Fibroblast of peridontal ligament (primary cell): ENCODE measurements at regions not wholly inside any gene's neighbourhood (a gene's known extent, or its start where the extent isn't known, plus 50 kb on each side); places are given as distances from the start of the nearest gene placed in this dataset.
"Not testable (repeated sequence)": the region's sequence is repeated elsewhere in the genome, so short reads cannot be mapped to it uniquely, and the experiment has no call there.

Experiments used
- DNase-seq: peaks from one replicate; pipeline ENCODE4 v3.0.0-alpha.2; 2010; ENCODE audit errors: extremely low read depth

DNA sequence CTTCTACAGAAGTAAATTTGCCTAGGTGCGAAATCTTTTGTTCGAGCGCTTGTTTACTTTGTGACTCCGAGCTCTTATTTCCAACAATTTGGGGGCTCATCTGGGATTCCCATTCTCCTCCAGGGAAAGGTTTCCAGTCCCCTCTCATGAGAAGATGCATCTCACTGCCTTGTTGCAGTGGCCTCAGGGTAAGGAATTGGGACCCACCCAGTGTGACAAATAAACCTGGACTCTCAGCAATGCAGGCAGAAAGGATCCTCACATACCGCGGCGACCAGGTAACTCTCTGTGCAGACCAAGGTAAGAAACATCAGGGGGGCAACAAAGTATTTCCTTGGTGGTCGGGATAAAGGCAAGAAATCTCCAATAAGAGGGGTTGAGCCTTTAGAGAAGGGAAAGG is 1169.3 kb downstream of the DSC3 start:
- DNase-seq = no peak

- no peak for DNase-seq
These were observed 1171.3 kb downstream of the DSC3 start for GRCh38 chr18:29871246-29871645.

DNA sequence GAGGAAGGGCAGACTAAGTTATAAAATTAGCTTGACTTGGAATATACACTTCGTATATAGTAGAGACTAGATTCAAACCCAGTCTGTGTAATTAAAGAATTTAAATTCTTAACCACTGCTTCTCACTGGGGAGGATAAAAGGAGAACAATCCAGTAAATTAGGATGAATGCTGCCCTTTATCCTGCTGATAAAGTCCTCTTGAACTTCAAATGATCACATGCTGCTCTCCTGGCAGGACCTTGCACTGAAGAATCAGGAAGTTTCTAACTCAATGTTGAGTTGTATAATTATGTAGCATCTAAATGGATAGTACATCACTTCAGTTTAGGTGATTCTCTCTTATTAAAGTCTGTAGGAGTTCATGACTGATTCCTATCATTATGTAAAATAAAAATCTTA is 1179.7 kb downstream of the DSC3 start:
- DNase-seq = no peak

DNA sequence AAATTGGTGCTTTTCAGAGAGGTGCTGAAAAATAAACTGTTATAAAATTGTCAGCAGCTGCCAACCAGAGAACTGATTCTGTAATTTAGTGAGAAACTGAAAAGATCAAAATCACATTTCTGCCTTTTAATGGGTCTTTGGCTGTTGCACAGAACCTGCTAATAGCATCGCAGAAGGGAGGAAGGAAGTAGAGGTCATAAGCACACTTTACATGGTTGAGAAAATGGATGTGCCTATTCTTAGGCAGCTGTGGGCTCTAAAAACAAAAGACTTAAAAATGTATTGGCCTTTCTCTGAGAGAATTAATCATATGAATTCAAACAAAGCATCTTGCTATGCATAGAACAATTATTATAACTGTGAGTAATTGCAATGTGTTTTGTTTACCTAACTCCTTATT is 1186.9 kb downstream of the DSC3 start:
- no peak for DNase-seq

DNA sequence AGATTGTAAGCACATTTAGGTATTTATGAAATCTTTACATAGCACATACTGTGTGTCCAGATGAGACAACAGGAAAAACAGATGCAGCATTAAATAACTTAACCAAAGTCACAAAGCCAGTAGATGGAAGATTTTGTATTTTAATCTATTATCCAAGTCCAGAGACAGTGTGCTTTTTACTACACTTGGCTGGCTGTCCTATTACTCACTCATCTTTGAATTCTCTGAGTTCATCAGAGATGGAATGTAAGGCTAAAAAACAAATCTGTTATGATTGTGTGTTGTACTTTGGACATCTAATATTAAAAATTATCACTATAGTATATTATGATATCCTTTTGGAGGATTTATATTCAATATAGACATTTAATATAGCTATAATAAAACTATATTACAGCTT is 1189.4 kb downstream of the DSC3 start:
- DNase-seq = no peak

DNA sequence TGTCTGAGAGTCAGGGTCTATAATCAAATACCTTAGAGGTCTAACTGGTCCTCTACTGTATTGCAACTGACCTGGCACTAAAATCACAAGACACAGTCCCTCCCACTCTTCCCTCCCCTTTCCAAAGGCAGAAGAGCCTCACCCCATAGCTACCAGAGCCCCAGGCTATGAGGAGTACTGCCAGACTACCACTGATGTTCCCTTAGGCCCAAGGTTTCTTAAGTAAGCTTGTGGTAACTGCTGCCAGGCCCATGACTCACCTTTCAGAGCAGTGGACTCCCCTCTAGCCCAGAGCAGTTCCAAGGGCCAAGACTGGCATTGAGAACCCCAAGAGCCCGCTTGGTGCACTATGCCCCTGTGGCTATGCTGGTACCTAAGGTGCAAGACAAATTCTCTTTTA is 1193.4 kb downstream of the DSC3 start:
- DNase-seq = no peak

DNA sequence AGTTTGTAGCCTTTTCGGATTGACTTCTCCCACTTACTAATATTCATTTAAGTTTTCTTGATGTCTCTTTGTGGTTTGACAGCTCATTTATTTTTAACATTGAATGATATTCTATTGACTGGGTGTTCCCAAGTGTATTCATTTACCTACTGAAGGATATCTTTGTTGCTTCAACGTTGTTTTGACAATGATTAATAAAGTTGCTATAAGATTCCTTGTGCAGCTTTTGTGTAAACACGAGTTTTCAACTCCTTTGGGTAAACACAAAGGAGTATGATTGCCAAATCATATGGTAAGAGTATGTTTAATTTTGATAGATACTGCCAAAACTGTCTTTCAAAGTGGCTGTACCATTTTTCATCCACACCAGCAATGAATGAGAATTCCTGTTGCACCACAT is 1200.9 kb downstream of the DSC3 start:
- no peak for DNase-seq

- peak; percentile 2 for DNase-seq
These were observed 1202.5 kb downstream of the DSC3 start for GRCh38 chr18:29840089-29840488.

GRCh38 chr18:29838961-29839360 is 1203.6 kb downstream of the DSC3 start:
- DNase-seq = not testable (repeated sequence)

DNA sequence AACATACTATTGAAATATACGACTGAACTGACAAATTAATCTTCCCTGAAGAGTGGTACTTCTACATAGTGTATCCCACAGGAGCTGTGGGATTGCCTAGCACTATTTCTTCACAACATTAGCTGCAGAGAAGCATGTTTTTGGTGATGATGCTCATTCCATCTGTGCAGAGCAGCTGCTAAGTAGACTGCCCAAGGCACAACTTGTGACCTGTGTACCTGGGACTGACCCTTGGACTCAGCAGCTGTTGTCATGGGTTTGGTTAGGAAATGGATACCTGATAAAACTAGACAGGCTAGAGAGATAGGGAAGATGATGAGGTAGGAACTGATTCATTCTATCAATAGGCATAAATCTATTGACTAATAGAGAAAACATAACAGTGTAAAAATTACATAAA is 1204.0 kb downstream of the DSC3 start:
- no peak for DNase-seq

DNA sequence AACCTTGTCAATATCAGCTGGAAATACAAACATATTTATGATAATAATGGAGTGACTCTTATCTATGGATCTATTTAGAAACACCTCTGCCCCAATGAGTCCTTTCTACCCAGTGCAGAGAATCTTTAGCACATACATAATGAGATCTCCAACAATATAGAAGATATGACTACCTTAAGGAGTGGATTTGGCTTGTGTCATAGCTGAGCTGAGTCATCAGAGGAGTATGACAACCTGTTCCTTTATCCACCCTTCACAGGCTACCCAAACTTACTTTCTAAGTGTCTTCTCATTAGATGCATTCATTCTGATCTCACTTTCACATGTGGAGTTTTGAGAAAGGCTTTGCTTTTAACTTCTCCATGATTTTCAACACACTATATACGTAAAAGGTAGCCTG is 1218.9 kb downstream of the DSC3 start:
- no peak for DNase-seq

GRCh38 chr18:29821544-29821943 is 1221.0 kb downstream of the DSC3 start:
- no peak for DNase-seq

DNA sequence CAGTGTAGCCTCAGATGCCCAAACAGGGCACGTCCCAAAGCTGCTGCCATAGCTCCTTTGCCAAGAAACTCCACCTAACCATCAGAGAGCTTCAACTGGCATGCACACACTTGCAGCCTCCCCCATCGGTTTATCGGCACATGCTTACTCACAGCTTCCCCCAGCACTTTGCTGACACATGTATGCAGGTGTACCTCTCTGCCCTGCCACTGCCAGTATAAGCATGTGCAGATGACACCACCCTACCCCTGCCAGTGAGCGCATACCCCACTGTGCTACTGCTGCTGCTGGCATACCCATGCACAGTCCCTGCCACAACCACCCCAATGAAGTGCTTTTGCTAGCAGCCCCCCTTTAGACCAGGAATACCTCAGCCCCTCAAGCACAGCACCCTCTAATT is 1231.0 kb downstream of the DSC3 start:
- no peak for DNase-seq

DNA sequence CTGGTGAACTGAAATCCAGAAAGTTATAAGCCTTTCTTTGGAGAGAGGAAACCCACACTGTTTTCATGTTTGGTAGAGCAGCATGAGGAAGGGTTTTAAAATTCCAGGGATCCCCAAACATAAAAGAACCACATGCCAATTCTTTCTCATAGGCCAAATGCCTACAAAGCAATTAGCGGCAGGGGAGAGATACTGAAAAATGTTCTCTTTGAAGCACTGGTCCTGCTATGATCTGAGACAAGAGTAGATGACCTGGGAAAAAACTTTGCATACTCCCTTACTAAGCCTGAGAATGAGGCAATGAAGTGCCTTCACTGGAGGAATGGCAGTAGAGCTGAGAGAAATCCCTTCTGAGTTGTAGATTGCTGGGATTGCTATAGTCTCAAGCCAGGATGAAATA is 1261.7 kb downstream of the DSC3 start:
- DNase-seq = no peak

DNA sequence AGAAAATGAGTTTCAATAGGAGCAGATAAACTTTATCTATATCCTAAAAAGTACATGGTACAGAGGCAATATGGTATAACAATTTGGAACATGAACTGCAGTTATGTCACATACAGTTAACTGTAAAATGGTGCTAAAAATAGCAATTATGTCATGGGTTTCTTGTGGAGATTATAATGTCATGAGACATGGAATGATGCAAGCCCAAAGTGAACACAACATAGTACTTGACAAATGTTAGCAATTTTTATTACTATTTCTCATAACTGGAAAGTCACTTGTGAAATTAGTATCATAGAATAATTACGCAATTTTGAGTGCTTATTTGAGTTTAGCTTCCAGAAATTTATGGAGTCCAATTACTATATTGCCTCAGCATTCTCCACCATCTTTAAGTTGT is 1263.4 kb downstream of the DSC3 start:
- peak; percentile 1 for DNase-seq

DNA sequence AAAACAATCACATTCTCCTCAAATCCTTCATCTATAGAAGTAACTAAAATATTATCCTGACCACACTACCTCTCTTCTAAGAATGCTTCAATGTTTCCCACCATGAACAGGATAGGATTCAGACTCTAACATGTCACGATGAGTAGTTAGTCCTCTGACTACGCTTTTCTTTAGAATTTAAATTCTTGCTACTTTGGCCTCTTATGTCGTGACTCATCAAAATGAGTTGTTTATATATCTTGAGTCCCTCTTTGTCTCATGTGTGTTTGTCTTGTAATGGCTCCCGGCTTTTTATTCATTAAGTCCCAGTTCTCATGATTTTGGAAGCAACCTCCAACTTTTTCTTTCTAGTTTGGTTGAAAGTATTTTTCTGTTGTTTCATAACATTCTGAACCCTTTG is 1289.2 kb downstream of the DSC3 start:
- peak; percentile 7 for DNase-seq

DNA sequence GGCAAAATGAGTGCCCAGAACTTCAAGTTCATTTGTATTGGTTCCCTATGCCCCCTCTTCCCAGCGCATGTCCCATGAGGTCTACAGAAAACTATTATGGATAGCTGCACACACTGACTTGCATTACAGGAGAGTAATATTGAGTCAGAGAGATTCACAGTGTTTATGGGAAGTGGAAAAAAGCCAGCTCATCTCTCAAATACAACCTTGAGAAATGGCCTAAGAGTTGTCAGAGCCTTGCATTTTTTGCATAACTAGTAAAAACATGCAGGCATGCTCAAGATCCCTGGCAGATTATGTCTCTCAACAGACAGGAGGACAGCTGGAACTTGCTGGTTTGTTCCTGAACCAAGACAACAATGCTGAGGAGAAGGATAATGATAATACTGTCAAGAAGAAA is 1292.8 kb downstream of the DSC3 start:
- peak; percentile 1 for DNase-seq

GRCh38 chr18:29741461-29741860 is 1301.1 kb downstream of the DSC3 start:
- DNase-seq = no peak

- DNase-seq = no peak
These were observed 1304.9 kb downstream of the DSC3 start for GRCh38 chr18:29737620-29738019.

DNA sequence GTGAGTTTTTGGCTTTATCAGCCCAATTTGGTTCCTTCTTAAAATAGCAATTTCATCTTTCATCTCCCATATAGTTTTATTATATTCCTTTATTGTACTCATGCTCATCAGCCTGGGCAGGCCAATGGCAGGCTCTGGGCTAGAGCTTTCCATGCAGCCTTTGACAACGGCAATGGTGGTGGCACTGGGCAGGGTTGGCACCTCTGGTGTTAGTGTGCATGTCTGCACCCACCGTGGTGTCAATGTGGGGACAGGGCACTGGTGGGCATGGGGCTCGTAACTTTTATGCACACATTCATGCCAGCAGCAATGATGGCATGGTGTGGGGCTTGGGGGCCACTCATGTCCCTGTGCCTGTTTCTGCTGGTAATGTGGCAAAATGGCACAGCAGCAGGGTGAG is 1305.4 kb downstream of the DSC3 start:
- DNase-seq = no peak

GRCh38 chr18:29730073-29730472 is 1312.5 kb downstream of the DSC3 start:
- DNase-seq = no peak

DNA sequence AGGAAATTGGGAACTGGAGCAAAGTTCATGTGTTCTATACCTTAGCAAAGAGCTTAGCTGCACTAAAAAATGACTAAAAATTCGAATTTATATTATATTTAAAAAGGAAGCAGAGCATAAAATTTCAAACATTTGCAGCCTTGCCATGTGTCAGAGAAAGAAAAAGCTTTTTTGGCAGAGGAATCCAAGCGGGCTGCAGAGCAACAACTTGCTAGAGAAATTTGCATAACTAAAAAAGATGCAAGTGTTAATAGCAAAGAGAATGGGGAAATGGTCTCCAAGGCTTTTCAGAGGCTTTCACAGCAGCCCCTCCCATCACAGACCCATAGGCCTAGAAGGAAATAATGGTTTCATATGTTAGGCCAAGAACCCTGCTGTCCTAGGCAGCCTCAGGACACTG is 1315.9 kb downstream of the DSC3 start:
- DNase-seq = no peak

DNA sequence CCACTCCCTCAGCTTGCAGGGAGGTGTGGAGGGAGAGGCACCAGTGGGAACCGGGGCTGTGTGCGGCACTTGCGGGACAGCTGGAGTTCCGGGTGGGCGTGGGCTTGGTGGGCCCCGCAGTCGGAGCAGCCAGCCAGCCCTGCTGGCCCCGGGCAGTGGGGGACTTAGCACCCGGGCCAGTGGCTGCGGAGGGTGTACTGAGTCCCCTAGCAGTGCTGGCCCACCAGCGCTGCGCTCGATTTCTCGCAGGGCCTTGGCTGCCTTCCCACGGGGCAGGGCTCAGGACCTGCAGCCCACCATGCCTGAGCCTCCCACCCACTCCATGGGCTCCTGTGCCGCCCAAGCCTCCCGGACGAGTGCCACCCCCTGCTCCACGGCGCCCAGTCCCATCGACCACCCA is 1319.1 kb downstream of the DSC3 start:
- not testable (repeated sequence) for DNase-seq

- DNase-seq = not testable (repeated sequence)
These were observed 1326.6 kb downstream of the DSC3 start for GRCh38 chr18:29715960-29716359.

GRCh38 chr18:29712785-29713184 is 1329.8 kb downstream of the DSC3 start:
- no peak for DNase-seq
